Sigmoid colon (tissue), 4 donors: ENCODE measurements at regions not wholly inside any gene's neighbourhood (a gene's known extent, or its start where the extent isn't known, plus 50 kb on each side); places are given as distances from the start of the nearest gene placed in this dataset.

Source experiments
- CTCF ChIP-seq, 4 experiments: fragments of 450-650 bp in 3 of 4; fragments of 200-600 bp in 1 of 4; IDR thresholded peaks; one replicate each; pipeline ENCODE4 v1.5.1; 2016 to 2019; ENCODE audit warnings: antibody characterized with exemption in 4 of 4, mild to moderate bottlenecking in 3 of 4, moderate library complexity in 2 of 4
- EP300 ChIP-seq, 4 donors: sonication (generic); formaldehyde crosslinking; IDR thresholded peaks; one replicate each; pipeline ENCODE4 v1.6.1; 2017; ENCODE audit warnings: antibody characterized with exemption in 4 of 4
- POLR2A ChIP-seq, 2 donors: fragments of 450-650 bp; IDR thresholded peaks; one replicate each; pipeline ENCODE4 v1.6.1; 2016; ENCODE audit warnings: antibody characterized with exemption in 2 of 2, mild to moderate bottlenecking in 2 of 2, moderate library complexity in 2 of 2
- POLR2AphosphoS5 ChIP-seq, 4 donors: sonication (generic); formaldehyde crosslinking; IDR thresholded peaks; one replicate each; pipeline ENCODE4 v1.6.1; 2017; ENCODE audit warnings: antibody characterized with exemption in 4 of 4

GRCh38 chr2:42903821-42904575, 111.6 kb upstream of the HAAO start:
- no peak for TF ChIP-seq EP300 (IDR thresholded peaks at IDR 0.05)
- no peak for TF ChIP-seq CTCF (IDR thresholded peaks at IDR 0.05)
- no peak for TF ChIP-seq POLR2AphosphoS5 (IDR thresholded peaks at IDR 0.05)
- TF ChIP-seq POLR2A (IDR thresholded peaks at IDR 0.05) = no peak
